Mesothelial cell of epicardium (in vitro differentiated cells): ENCODE measurements at regions not wholly inside any gene's neighbourhood (a gene's known extent, or its start where the extent isn't known, plus 50 kb on each side); places are given as distances from the start of the nearest gene placed in this dataset.
A peak's percentile ranks its signal among the peaks of the same experiment; 100 is the strongest.
"Not testable (repeated sequence)": the region's sequence is repeated elsewhere in the genome, so short reads cannot be mapped to it uniquely, and the experiment has no call there.

Source experiments
- DNase-seq, 2 experiments: peaks; one replicate each; pipeline ENCODE4 v3.0.0; 2021; ENCODE audit warnings: low spot score in 2 of 2; ENCODE audit not compliant: unreplicated experiment in 2 of 2
- H3K27ac Mint-ChIP-seq: 2 replicates; pipeline ENCODE4 v1.8.0; 2021; ENCODE audit warnings: mixed read lengths
- H3K27me3 Mint-ChIP-seq: 2 replicates; pipeline ENCODE4 v1.8.0; 2021; ENCODE audit warnings: low read depth, mixed read lengths
- H3K36me3 Mint-ChIP-seq: 2 replicates; pipeline ENCODE4 v1.8.0; 2021; ENCODE audit warnings: mixed read lengths
- H3K4me1 Mint-ChIP-seq: 2 replicates; pipeline ENCODE4 v1.8.0; 2021; ENCODE audit warnings: mixed read lengths
- H3K4me3 Mint-ChIP-seq: 2 replicates; pipeline ENCODE4 v1.8.0; 2021; ENCODE audit warnings: mild to moderate bottlenecking, moderate library complexity, mixed read lengths
- H3K9me3 Mint-ChIP-seq: 2 replicates; pipeline ENCODE4 v1.8.0; 2021; ENCODE audit warnings: mixed read lengths
- TF ChIP-seq, protein P1 (sequence below): fragments of 200-600 bp; sonication (generic); IDR thresholded peaks from one replicate; pipeline ENCODE4 v1.5.0; 2021; ENCODE audit warnings: antibody characterized with exemption; ENCODE audit not compliant: unreplicated experiment

DNA sequence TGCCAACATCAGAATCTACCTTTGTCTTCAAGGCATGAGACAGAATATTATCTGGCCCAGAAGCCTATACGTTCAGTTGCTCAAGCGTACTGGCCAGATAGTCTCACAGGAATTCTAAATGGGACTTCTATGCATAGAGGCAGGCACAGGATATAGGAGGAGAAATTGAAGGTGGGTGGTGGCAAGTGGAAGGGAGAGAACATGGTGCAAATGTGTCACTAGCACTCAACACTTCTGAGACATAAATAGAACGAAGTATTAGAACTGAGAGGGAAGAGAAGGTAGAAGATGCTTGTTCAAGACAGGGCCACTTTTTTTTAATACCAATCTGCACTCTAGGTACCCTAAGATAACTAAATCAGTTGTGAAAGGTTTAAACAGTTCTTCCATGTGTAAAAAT lies 85.8 kb downstream of the TFPI2 start:
- peaks cover 36% of the 10 kb centered on the region for H3K9me3 Mint-ChIP-seq
- TF ChIP-seq, protein P1, sequence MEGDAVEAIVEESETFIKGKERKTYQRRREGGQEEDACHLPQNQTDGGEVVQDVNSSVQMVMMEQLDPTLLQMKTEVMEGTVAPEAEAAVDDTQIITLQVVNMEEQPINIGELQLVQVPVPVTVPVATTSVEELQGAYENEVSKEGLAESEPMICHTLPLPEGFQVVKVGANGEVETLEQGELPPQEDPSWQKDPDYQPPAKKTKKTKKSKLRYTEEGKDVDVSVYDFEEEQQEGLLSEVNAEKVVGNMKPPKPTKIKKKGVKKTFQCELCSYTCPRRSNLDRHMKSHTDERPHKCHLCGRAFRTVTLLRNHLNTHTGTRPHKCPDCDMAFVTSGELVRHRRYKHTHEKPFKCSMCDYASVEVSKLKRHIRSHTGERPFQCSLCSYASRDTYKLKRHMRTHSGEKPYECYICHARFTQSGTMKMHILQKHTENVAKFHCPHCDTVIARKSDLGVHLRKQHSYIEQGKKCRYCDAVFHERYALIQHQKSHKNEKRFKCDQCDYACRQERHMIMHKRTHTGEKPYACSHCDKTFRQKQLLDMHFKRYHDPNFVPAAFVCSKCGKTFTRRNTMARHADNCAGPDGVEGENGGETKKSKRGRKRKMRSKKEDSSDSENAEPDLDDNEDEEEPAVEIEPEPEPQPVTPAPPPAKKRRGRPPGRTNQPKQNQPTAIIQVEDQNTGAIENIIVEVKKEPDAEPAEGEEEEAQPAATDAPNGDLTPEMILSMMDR = no peak
- no peaks in the 10 kb centered on the region for H3K27me3 Mint-ChIP-seq
- no peaks in the 10 kb centered on the region for H3K4me1 Mint-ChIP-seq
- no peak overlapping the region for H3K4me3 Mint-ChIP-seq
- no peaks in the 10 kb centered on the region for H3K36me3 Mint-ChIP-seq
- H3K27ac Mint-ChIP-seq = no peak overlapping the region
- no peak for DNase-seq

DNA sequence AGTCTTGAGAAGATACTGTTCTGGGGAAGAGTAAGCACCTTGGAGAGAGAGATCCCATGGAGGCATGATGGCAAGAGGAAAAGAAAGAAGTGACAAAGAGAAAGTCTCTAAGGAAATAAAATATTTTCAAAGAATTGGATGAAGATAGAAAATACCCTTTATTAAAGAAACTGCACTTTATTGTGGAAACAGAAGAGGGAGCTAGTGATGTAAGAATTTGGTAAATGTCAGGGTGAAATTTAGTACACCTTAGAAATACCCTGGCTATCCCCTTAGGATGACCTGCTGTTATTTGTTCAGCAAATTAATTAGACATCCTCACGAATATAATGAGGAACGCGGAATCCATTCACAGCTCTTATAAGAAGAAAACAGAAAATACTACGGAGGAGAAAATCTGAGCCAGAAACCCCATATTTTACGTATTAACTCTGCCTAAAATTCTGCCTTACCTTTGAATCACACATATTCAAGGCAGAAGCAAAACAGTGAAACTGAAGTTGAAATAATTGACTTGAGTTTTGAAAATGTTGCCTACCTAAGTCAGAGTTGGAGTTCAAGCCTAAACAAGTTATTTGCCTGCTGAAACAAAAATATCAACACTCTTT lies 90.7 kb downstream of the TFPI2 start:
- no peak for DNase-seq
- H3K4me3 Mint-ChIP-seq = no peak overlapping the region

GRCh38 chr7:93793084-93793697 lies 97.4 kb downstream of the TFPI2 start:
- H3K27ac Mint-ChIP-seq, H3K27me3 Mint-ChIP-seq, H3K36me3 Mint-ChIP-seq, H3K4me3 Mint-ChIP-seq, H3K9me3 Mint-ChIP-seq, DNase-seq, H3K4me1 Mint-ChIP-seq: not testable (repeated sequence)

More for the DNA sequence above, 90.7 kb downstream of the TFPI2 start:
- peaks cover 25% of the 10 kb centered on the region for H3K9me3 Mint-ChIP-seq
- H3K27me3 Mint-ChIP-seq = no peaks in the 10 kb centered on the region
- H3K27ac Mint-ChIP-seq = no peak overlapping the region
- TF ChIP-seq, protein P1 = peak; percentile 47
- no peaks in the 10 kb centered on the region for H3K36me3 Mint-ChIP-seq
- no peaks in the 10 kb centered on the region for H3K4me1 Mint-ChIP-seq

- DNase-seq = no peak
- Mint-ChIP-seq H3K9me3 (no peaks in the 10 kb centered on the region), H3K4me3 (no peak overlapping the region), H3K27ac (no peak overlapping the region), H3K27me3 (peaks cover 19% of the 10 kb centered on the region), H3K36me3 (no peaks in the 10 kb centered on the region), H3K4me1 (no peaks in the 10 kb centered on the region)
- TF ChIP-seq, protein P1 = no peak
These were observed 111.4 kb downstream of the TFPI2 start for GRCh38 chr7:93779115-93779514.

- H3K27me3 Mint-ChIP-seq = peaks cover 24% of the 10 kb centered on the region
- TF ChIP-seq, protein P1 = no peak
- no peaks in the 10 kb centered on the region for H3K36me3 Mint-ChIP-seq
- DNase-seq = no peak
- no peaks in the 10 kb centered on the region for H3K4me1 Mint-ChIP-seq
- no peaks in the 10 kb centered on the region for H3K9me3 Mint-ChIP-seq
- H3K4me3 Mint-ChIP-seq = no peak overlapping the region
- H3K27ac Mint-ChIP-seq = no peak overlapping the region
These were observed 112.2 kb downstream of the TFPI2 start for GRCh38 chr7:93778384-93778783.

DNA sequence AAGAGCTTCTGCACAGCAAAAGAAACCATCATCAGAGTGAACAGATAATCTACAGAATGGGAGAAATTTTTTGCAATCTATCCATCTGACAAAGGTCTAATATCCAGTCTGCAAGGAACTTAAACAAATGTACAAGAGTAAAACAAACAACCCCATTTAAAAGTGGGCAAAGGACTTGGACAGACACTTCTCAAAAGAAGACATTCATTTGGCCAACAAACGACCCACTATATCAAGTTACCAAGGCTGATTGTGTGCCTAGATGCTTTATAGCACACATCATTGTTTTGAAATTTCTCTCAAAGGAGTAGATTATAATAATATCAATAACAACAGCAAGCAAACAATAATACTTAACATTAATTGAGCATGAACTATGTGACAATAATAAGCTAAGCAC lies 117.1 kb downstream of the TFPI2 start:
- peaks cover 35% of the 10 kb centered on the region for H3K27me3 Mint-ChIP-seq
- H3K27ac Mint-ChIP-seq = no peak overlapping the region
- no peaks in the 10 kb centered on the region for H3K36me3 Mint-ChIP-seq
- no peaks in the 10 kb centered on the region for H3K9me3 Mint-ChIP-seq
- TF ChIP-seq, protein P1 = no peak
- H3K4me1 Mint-ChIP-seq = no peaks in the 10 kb centered on the region
- DNase-seq = no peak
- H3K4me3 Mint-ChIP-seq = no peak overlapping the region
